Karpas-422 (cell line): ENCODE measurements at regions not wholly inside any gene's neighbourhood (a gene's known extent, or its start where the extent isn't known, plus 50 kb on each side); places are given as distances from the start of the nearest gene placed in this dataset.

Source experiments
- DNase-seq: peaks from one replicate; pipeline ENCODE4 v3.0.0-alpha.2; 2015
- H2AFZ ChIP-seq: fragments of 200-600 bp; sonication (generic); 2 replicates; pipeline ENCODE4 v1.6.1; 2014; ENCODE audit warnings: antibody characterized with exemption, low read length, mixed read lengths
- H3K27ac ChIP-seq: fragments of 200-600 bp; sonication (generic); 2 replicates; pipeline ENCODE4 v1.5.1; 2014; ENCODE audit warnings: mild to moderate bottlenecking, low read length, moderate library complexity
- H3K27me3 ChIP-seq: fragments of 200-600 bp; sonication (generic); 2 replicates; pipeline ENCODE4 v1.6.1; 2014; ENCODE audit warnings: low read length, mixed read lengths
- H3K36me3 ChIP-seq: fragments of 200-600 bp; sonication (generic); 2 replicates; pipeline ENCODE4 v1.6.1; 2014; ENCODE audit warnings: low read length, mixed read lengths; ENCODE audit not compliant: insufficient read depth
- H3K4me1 ChIP-seq: fragments of 200-600 bp; sonication (generic); 2 replicates; pipeline ENCODE4 v1.6.1; 2014; ENCODE audit warnings: mild to moderate bottlenecking, low read length, mixed read lengths
- H3K4me2 ChIP-seq: fragments of 200-600 bp; sonication (generic); 2 replicates; pipeline ENCODE4 v1.6.1; 2014; ENCODE audit warnings: low read length, low read depth, mild to moderate bottlenecking; ENCODE audit not compliant: poor library complexity, severe bottlenecking
- H3K4me3 ChIP-seq: fragments of 200-600 bp; sonication (generic); 2 replicates; pipeline ENCODE4 v1.5.1; 2014; ENCODE audit warnings: mild to moderate bottlenecking, antibody characterized with exemption, low read length, mixed read lengths
- H3K79me2 ChIP-seq: fragments of 200-600 bp; sonication (generic); 2 replicates; pipeline ENCODE4 v1.6.1; 2014; ENCODE audit warnings: mild to moderate bottlenecking, low read length, mixed read lengths
- H3K9ac ChIP-seq: fragments of 200-600 bp; sonication (generic); 2 replicates; pipeline ENCODE4 v1.6.0; 2014; ENCODE audit warnings: low read length
- H3K9me2 ChIP-seq: fragments of 200-600 bp; sonication (generic), shearing (Covaris generic); replicated peaks from 2 replicates; pipeline ENCODE4 v1.6.0; 2014; ENCODE audit warnings: mild to moderate bottlenecking, low read length, moderate library complexity; ENCODE audit not compliant: insufficient read depth
- H3K9me3 ChIP-seq: fragments of 300-700, 200-600 bp; sonication (generic); 2 replicates; pipeline ENCODE4 v1.6.1; 2014; ENCODE audit warnings: low read length, mixed read lengths
- H4K20me1 ChIP-seq: fragments of 200-600 bp; sonication (generic); 2 replicates; pipeline ENCODE4 v1.6.1; 2014; ENCODE audit warnings: mild to moderate bottlenecking, antibody characterized with exemption, low read length, low read depth; ENCODE audit not compliant: insufficient read depth

- Histone ChIP-seq H3K4me1 (peaks cover 8% of the 10 kb centered on the region), H3K4me3 (no peak overlapping the region), H3K27me3 (no peaks in the 10 kb centered on the region), H3K27ac (no peak overlapping the region), H3K4me2 (no peak overlapping the region), H3K79me2 (no peaks in the 10 kb centered on the region), H3K9me2 (no peaks in the 10 kb centered on the region; the same call in 1 of the 2 replicates), H3K9ac (no peak overlapping the region), H2AFZ (no peak overlapping the region), H3K36me3 (no peaks in the 10 kb centered on the region), H3K9me3 (peaks cover 12% of the 10 kb centered on the region; the same call in 1 of the 2 replicates), H4K20me1 (no peaks in the 10 kb centered on the region; the same call in 1 of the 2 replicates)
- DNase-seq: peak; percentile 42
These were observed 134.6 kb upstream of the CHST15 start for GRCh38 chr10:124227988-124228387.

DNA sequence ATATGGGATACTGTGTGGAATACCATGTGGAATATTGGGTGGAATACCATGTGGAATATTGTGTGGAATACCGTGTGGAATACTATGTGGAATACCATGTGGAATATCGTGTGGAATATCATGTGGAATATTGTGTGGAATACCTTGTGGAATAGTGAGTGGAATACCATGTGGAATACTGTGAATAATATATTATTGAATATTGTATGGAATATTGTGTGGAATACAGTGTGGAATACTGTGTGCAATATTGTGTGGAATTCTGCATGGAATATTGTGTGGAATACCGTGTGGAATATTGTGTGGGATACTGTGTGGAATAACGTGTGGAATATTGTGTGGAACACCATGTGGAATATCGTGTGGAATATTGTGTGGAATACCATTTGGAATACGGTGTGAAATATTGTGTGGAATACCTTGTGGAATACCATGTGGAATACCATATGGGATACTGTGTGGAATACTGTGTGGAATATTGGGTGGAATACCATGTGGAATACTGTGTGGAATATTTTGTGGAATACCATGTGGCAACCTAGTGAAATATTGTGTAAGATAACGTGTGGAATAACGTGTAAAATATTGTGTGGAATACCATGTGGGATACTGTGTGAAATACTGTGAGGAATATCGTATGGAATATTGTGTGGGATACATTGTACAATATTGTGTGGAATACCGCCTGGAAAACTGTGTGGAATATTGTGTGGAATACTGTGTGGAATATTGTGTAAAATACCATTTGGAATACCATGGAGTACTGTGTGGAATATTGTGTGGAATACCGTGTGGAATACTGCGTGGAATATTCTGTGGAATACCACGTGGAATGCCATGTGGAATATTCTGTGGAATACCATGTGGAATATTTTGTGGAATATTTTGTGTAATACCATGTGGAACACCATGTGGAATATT is 133.9 kb upstream of the CHST15 start:
- H3K27me3 ChIP-seq: no peaks in the 10 kb centered on the region
- H4K20me1 ChIP-seq: no peaks in the 10 kb centered on the region; the same call in 1 of the 2 replicates
- H3K27ac ChIP-seq: no peak overlapping the region
- H3K4me3 ChIP-seq: no peak overlapping the region
- no peaks in the 10 kb centered on the region for H3K79me2 ChIP-seq
- no peak overlapping the region for H2AFZ ChIP-seq
- no peak overlapping the region for H3K9ac ChIP-seq
- H3K36me3 ChIP-seq: no peaks in the 10 kb centered on the region
- no peak overlapping the region for H3K4me2 ChIP-seq
- H3K9me3 ChIP-seq: peaks cover 12% of the 10 kb centered on the region; the same call in 1 of the 2 replicates
- peak; percentile 54 for DNase-seq
- H3K9me2 ChIP-seq: no peaks in the 10 kb centered on the region; the same call in 1 of the 2 replicates
- peaks cover 14% of the 10 kb centered on the region for H3K4me1 ChIP-seq

DNA sequence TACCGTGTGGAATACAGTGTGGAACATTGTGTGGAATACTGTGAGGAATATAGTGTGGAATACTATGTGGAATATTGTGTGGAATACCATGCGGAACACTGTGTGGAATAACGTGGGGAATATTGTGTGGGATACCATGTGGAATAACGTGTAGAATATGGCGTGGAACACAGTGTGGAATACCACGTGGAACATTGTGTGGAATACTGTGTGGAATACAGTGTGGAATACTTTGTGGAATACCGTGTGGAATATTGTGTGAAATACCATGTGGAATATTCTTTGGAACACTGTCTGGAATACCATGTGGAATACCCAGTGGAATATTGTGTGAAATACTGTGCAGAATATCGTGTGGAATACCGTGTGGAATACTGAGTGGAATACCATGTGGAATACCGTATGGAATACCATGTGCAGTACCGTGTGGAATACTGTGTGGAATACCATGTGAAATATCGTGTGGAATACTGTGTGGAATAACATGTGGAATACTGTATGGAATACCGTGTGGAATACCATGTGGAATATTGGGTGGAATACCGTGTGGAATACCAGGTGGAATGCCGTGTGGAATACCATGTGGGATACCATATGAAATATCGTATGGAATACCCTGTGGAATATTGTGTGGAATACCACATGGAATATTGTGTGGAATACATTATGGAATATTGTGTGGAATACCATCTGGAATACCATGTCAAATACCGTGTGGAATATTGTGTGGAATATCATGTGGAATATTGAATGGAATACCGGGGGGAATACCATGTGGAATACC is 133.1 kb upstream of the CHST15 start:
- H3K36me3 ChIP-seq: no peaks in the 10 kb centered on the region
- H3K9me3 ChIP-seq: peaks cover 12% of the 10 kb centered on the region; the same call in 1 of the 2 replicates
- H3K9ac ChIP-seq: no peak overlapping the region
- H3K27me3 ChIP-seq: no peaks in the 10 kb centered on the region
- no peaks in the 10 kb centered on the region; the same call in 1 of the 2 replicates for H3K9me2 ChIP-seq
- DNase-seq: peak; percentile 50
- no peak overlapping the region for H3K4me3 ChIP-seq
- peaks cover 23% of the 10 kb centered on the region for H3K4me1 ChIP-seq
- no peaks in the 10 kb centered on the region for H3K79me2 ChIP-seq
- no peaks in the 10 kb centered on the region; the same call in 1 of the 2 replicates for H4K20me1 ChIP-seq
- H3K27ac ChIP-seq: no peak overlapping the region
- H3K4me2 ChIP-seq: no peak overlapping the region
- no peak overlapping the region for H2AFZ ChIP-seq

- no peaks in the 10 kb centered on the region; the same call in 1 of the 2 replicates for H3K9me2 ChIP-seq
- H3K79me2 ChIP-seq: no peaks in the 10 kb centered on the region
- DNase-seq: peak; percentile 81
- no peak overlapping the region for H3K4me3 ChIP-seq
- no peak overlapping the region for H3K27ac ChIP-seq
- peaks cover 30% of the 10 kb centered on the region for H3K4me1 ChIP-seq
- H3K4me2 ChIP-seq: no peak overlapping the region
- peaks cover 12% of the 10 kb centered on the region; the same call in 1 of the 2 replicates for H3K9me3 ChIP-seq
- H4K20me1 ChIP-seq: no peaks in the 10 kb centered on the region; the same call in 1 of the 2 replicates
- no peaks in the 10 kb centered on the region for H3K36me3 ChIP-seq
- H3K27me3 ChIP-seq: no peaks in the 10 kb centered on the region
- no peak overlapping the region for H2AFZ ChIP-seq
- no peak overlapping the region for H3K9ac ChIP-seq
These were observed 132.3 kb upstream of the CHST15 start for GRCh38 chr10:124225467-124226270.

DNA sequence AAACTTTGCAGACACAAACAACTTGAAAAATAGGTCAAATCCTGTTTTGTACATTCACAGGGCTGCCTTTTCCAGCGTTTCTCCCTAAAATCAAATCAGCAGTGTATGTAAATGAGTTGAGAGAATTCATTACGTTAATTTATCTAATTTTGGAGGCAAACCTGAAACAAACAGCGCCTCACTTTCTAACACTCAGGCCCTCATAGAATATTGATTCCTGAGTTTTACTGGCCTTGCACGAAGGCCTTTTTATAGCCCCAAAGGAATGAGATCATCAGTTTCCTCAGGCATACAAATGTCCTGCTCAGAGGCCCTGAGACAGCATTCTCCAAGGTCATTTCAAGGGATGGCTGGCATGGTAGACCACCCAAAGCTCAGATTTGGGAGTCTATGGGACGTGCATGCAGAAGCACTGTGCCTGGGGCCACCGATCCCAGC is 131.7 kb upstream of the CHST15 start:
- H3K9me2 ChIP-seq: no peaks in the 10 kb centered on the region; the same call in 1 of the 2 replicates
- no peaks in the 10 kb centered on the region for H3K27me3 ChIP-seq
- peaks cover 12% of the 10 kb centered on the region; the same call in 1 of the 2 replicates for H3K9me3 ChIP-seq
- peaks cover 30% of the 10 kb centered on the region for H3K4me1 ChIP-seq
- no peak overlapping the region for H3K4me3 ChIP-seq
- H3K4me2 ChIP-seq: no peak overlapping the region
- no peaks in the 10 kb centered on the region for H3K36me3 ChIP-seq
- no peaks in the 10 kb centered on the region; the same call in 1 of the 2 replicates for H4K20me1 ChIP-seq
- no peaks in the 10 kb centered on the region for H3K79me2 ChIP-seq
- no peak overlapping the region for H2AFZ ChIP-seq
- no peak overlapping the region for H3K9ac ChIP-seq
- DNase-seq: peak; percentile 42
- no peak overlapping the region for H3K27ac ChIP-seq

GRCh38 chr10:124224331-124225028 is 131.1 kb upstream of the CHST15 start:
- no peaks in the 10 kb centered on the region; the same call in 1 of the 2 replicates for H3K9me2 ChIP-seq
- no peak overlapping the region for H2AFZ ChIP-seq
- H4K20me1 ChIP-seq: no peaks in the 10 kb centered on the region; the same call in 1 of the 2 replicates
- H3K27me3 ChIP-seq: no peaks in the 10 kb centered on the region
- H3K4me2 ChIP-seq: no peak overlapping the region
- peaks cover 30% of the 10 kb centered on the region for H3K4me1 ChIP-seq
- H3K9me3 ChIP-seq: peaks cover 11% of the 10 kb centered on the region; the same call in 1 of the 2 replicates
- H3K4me3 ChIP-seq: no peak overlapping the region
- DNase-seq: no peak
- no peaks in the 10 kb centered on the region for H3K36me3 ChIP-seq
- no peak overlapping the region for H3K27ac ChIP-seq
- no peaks in the 10 kb centered on the region for H3K79me2 ChIP-seq
- no peak overlapping the region for H3K9ac ChIP-seq

- no peaks in the 10 kb centered on the region for H3K36me3 ChIP-seq
- H3K9me2 ChIP-seq: no peaks in the 10 kb centered on the region
- no peak overlapping the region for H2AFZ ChIP-seq
These were observed 130.3 kb upstream of the CHST15 start for GRCh38 chr10:124223711-124224085.

More at GRCh38 chr10:124223711-124224085, 130.3 kb upstream of the CHST15 start:
- no peaks in the 10 kb centered on the region for H3K79me2 ChIP-seq
- no peak for DNase-seq
- no peak overlapping the region for H3K4me3 ChIP-seq
- 0 out of 2 replicates have a peak, but pooled peaks cover 6% of the 10 kb centered on the region for H3K9me3 ChIP-seq
- H3K4me1 ChIP-seq: peaks cover 30% of the 10 kb centered on the region
- H3K4me2 ChIP-seq: no peak overlapping the region
- H4K20me1 ChIP-seq: no peaks in the 10 kb centered on the region; the same call in 1 of the 2 replicates
- H3K27ac ChIP-seq: no peak overlapping the region
- no peak overlapping the region for H3K9ac ChIP-seq
- no peaks in the 10 kb centered on the region for H3K27me3 ChIP-seq
